ENCODE measurements at regions not wholly inside any gene's neighbourhood (a gene's known extent, or its start where the extent isn't known, plus 50 kb on each side); places are given as distances from the start of the nearest gene placed in this dataset.

- TF ChIP-seq CTCF (IDR thresholded peaks at IDR 0.05) (no peak), POLR2A (IDR thresholded peaks at IDR 0.05) (no peak), POLR2AphosphoS5 (IDR thresholded peaks at IDR 0.05; ENCODE audit: insufficient read depth in 1 of 2, low read depth in 1 of 2) (no peak)
Measured at GRCh38 chr10:61301575-61301974, 151.6 kb downstream of the TMEM26 start.

Data from vagina (tissue), 2 donors.